ENCODE measurements at regions not wholly inside any gene's neighbourhood (a gene's known extent, or its start where the extent isn't known, plus 50 kb on each side); places are given as distances from the start of the nearest gene placed in this dataset.
A peak's percentile ranks its signal among the peaks of the same experiment; 100 is the strongest.

GRCh38 chr3:151935446-151935845 is 62.0 kb downstream of the SUCNR1 start:
- DNase-seq (ENCODE audit: low spot score) (no peak), FAIRE-seq (no peak)

GRCh38 chr3:151940481-151940880 is 67.0 kb downstream of the SUCNR1 start:
- DNase-seq (ENCODE audit: low spot score) (no peak), FAIRE-seq (no peak)

GRCh38 chr3:151943539-151943938 is 70.1 kb downstream of the SUCNR1 start:
- no peak for DNase-seq (ENCODE audit: low spot score)
- FAIRE-seq, result no peak

- DNase-seq (ENCODE audit: low spot score), result no peak
- FAIRE-seq, result no peak
These were observed 70.9 kb downstream of the SUCNR1 start for GRCh38 chr3:151944356-151944755.

DNA sequence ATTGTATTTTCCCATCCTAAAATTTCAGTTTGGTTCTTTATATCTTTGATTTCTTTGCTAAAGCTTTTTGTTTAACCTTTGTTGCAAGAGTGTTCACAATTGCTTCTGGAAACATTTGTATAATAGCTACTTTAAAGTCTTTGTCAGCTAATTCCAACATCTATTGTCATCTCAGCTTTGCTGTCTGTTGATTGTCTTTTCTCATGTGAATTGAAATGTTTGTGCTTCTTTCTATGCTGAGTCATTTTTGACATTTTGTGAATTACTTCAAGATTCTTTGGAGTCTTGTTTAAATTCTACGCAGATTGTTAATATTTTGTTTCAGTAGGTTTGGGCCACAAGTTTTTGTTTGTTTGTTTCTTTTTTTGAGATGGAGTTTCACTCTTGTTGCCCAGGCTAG is 73.2 kb downstream of the SUCNR1 start:
- no peak for FAIRE-seq

GRCh38 chr3:151949706-151950105 is 76.3 kb downstream of the SUCNR1 start:
- no peak for DNase-seq (ENCODE audit: low spot score)
- FAIRE-seq, result no peak

More for the DNA sequence above, 73.2 kb downstream of the SUCNR1 start:
- no peak for DNase-seq (ENCODE audit: low spot score)

DNA sequence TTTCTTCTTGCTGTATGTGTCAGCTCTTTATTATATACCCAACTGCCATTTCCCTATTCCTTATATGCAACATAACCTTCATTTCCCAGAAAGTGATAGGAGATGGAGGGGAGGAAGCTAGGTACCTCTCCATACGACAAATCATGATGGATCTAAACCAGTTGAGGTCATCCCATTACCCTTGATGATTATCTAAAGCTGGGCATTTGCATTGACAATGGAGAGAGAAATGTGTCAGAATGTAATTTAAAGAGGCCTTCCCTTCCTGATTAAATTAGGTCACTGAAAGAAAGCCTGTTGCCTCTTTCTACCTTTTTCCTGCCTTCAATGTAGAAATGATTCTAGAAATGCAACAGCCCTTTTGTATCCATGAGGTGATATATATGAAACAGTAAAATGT is 81.9 kb downstream of the SUCNR1 start:
- DNase-seq (ENCODE audit: low spot score), result no peak
- no peak for FAIRE-seq

DNA sequence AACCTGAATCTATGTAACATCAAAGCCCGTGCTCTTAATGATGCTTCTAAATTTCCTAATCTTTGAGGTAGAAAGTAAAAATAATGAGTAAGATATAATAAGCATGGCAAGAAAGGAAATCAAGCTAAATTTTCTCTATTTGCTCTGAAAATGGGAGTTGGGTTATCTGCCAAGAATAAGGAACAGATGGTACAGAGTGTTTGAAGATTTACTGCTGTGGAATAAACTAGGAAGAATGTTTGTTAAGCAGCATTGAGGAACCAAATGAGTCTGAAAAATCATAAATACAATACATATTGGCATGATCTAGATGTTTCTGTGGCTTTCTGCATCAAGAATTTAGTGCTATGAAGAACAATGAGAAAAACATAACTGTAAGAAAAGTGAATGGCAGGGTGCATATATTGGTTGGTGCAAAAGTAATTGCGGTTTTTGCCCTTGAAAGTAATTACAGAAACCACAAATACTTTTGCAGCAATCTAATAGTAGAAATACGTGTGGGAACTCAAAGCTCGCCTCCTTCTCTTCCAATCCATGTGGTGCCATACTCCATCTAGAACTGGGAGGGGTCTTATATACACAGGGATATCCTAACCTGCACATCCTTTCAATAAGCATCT is 87.6 kb downstream of the SUCNR1 start:
- FAIRE-seq (no peak), DNase-seq (ENCODE audit: low spot score) (no peak)

DNA sequence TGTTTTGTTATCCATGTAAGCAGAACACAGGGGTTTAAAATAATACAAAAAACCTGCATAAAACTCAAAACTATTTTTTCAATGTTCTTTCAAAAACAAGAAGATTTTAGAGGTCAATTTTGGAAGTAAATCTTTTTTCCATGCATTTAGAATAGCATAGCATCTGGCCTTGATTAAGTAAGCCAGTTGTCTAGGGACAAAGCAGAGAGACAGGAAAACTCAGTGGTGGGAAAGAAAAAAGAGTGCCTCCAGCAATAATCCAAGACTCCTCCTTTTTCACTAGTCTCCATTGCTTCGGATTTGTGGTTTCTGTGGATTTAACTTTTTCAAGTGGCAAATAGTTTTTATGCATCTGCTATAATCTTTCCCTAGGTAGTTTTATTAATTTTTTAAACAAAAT is 88.9 kb downstream of the SUCNR1 start:
- DNase-seq (ENCODE audit: low spot score) (no peak), FAIRE-seq (no peak)

GRCh38 chr3:151962912-151963311 is 89.5 kb downstream of the SUCNR1 start:
- no peak for FAIRE-seq
- no peak for DNase-seq (ENCODE audit: low spot score)

GRCh38 chr3:151964743-151965142 is 91.3 kb downstream of the SUCNR1 start:
- FAIRE-seq (no peak), DNase-seq (ENCODE audit: low spot score) (no peak)

GRCh38 chr3:151969026-151969642 is 95.7 kb downstream of the SUCNR1 start:
- no peak for FAIRE-seq
- DNase-seq (ENCODE audit: low spot score), result no peak

DNA sequence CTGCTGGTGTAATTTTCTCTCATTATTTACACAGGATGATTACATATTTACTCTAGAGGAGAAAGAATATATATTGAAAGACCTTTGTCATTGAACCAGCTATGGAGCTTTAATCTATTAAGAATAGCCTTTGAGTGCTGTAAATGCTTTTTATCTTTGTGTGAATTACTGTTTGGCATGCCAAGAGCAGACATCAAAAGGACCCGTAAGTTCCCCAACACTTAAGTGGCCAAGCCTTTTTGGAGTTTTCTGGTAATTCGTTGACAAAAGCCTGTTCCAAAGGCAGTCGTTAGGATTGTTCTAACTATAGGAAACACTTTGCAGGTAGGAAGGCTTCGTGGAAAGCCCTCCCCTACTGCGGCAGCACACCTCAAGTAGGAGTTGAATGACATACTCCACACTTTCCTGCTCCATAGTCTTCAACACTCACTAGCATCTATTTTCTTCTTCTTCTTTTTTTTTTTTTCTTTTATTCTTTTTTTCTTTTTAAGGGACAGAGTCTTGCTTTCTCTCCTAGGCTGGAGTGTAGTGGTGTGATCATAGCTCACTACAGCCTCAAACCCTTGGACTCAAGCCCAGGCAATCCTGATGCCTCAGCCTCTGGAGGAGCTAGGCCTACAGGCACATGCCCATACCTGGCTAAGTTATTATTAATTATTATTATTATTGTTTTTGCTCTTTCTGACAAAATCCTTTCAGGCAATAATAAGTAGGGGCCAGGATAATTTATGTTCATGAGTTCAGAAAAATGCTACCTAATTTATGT is 98.6 kb downstream of the SUCNR1 start:
- FAIRE-seq (no peak), DNase-seq (ENCODE audit: low spot score) (no peak)

- FAIRE-seq (no peak), DNase-seq (ENCODE audit: low spot score) (no peak)
These were observed 100.6 kb downstream of the SUCNR1 start for GRCh38 chr3:151974067-151974466.

DNA sequence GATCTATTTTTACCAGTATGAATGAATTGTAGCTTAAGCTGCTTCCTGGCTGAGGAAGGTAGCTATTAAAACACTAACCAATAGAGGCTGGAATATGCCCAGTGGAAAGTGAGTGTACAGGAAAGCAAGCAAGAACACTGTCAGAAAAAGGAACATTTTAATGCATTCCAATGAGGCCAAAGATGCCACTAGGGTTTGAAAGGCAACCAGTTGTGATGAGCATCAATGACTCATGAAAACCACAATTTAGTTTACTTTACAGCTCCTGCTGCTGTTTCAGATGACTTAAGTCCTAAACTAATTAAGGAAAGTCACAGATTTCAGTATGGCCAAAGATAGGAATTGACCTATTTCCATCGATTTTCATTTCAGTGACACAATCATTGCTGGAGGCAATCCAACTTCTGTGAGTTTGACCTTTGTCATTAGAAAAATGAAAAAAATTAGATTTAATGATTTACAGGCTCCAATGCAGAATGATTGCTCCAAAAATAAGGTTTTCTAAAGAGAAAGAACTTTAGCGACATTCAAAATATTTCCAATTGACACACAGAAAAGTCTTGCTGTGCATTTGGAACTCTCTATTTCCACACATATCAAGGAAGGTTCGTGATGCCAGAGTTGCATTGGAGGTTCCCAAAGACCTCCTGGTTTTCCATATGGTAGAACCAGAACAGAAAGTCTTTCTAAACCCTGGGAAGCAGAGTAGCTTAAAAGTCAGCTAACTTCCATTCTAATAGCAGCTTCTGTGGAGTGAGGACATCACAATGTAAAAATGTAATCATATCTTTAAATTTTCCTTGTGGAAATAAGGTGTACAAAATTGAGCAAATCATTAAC is 103.0 kb downstream of the SUCNR1 start:
- peak; percentile 64 for DNase-seq (ENCODE audit: low spot score)
- no peak for FAIRE-seq

GRCh38 chr3:151979906-151980305 is 106.5 kb downstream of the SUCNR1 start:
- FAIRE-seq (no peak), DNase-seq (ENCODE audit: low spot score) (no peak)

- FAIRE-seq (no peak), DNase-seq (ENCODE audit: low spot score) (no peak)
These were observed 110.1 kb downstream of the SUCNR1 start for GRCh38 chr3:151983538-151983937.

GRCh38 chr3:151985787-151986430 is 112.5 kb downstream of the SUCNR1 start:
- no peak for FAIRE-seq

DNA sequence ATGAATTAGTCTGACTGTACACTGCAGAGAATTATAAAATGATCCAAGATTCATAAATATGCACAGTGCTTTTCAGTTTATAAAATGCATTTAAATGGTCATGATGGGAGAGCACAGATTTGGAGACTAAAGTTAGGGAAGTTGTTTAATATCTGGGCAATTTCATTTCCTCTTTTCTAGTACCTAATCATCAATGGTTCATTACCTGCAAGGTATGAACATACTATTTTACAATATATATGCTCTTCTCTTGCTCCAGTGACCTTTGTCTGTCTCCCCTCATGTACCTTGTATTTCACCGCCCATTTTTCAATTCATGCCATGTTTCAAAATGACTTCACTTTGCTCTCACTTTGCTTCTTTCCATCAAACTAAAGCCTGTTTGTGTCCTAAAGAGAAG is 114.5 kb downstream of the SUCNR1 start:
- no peak for FAIRE-seq
- DNase-seq (ENCODE audit: low spot score), result no peak

More at GRCh38 chr3:151985787-151986430, 112.5 kb downstream of the SUCNR1 start:
- no peak for DNase-seq (ENCODE audit: low spot score)

GRCh38 chr3:151989621-151990020 is 116.2 kb downstream of the SUCNR1 start:
- no peak for FAIRE-seq

GRCh38 chr3:151990696-151991376 is 117.4 kb downstream of the SUCNR1 start:
- DNase-seq (ENCODE audit: low spot score) (no peak), FAIRE-seq (no peak)

More at GRCh38 chr3:151989621-151990020, 116.2 kb downstream of the SUCNR1 start:
- DNase-seq (ENCODE audit: low spot score), result no peak
